Lower leg skin (tissue), 4 donors: ENCODE measurements at regions not wholly inside any gene's neighbourhood (a gene's known extent, or its start where the extent isn't known, plus 50 kb on each side); places are given as distances from the start of the nearest gene placed in this dataset.

ENCODE experiments used
- DNase-seq, 2 donors: peaks; one replicate each; pipeline ENCODE4 v3.0.0-alpha.2; 2019; ENCODE audit warnings: low spot score in 2 of 2
- H3K4me3 ChIP-seq: fragments of 200-600 bp; sonication (generic); 2 replicates; pipeline ENCODE4 v1.5.1; 2017; ENCODE audit warnings: mild to moderate bottlenecking, low read depth; ENCODE audit not compliant: poor library complexity, severe bottlenecking
- POLR2A ChIP-seq, 2 donors: fragments of 450-650 bp; IDR thresholded peaks; one replicate each; pipeline ENCODE4 v1.6.1; 2016 to 2017; ENCODE audit warnings: antibody characterized with exemption in 2 of 2, mild to moderate bottlenecking in 1 of 2, moderate library complexity in 1 of 2
- WGBS, 2 donors: methylation state at CpG; one replicate each; pipeline ENCODE4 v1.1.5; 2018; 5-methylcytosine and 5-hydroxymethylcytosine counted together
- intact Hi-C: fragments of 100-400 bp; cut with DNase I; formaldehyde crosslinking; loops from one replicate; pipeline ENCODE4 v1.15.0; 2023; ENCODE audit warnings: low total_unique reads
- TF ChIP-seq, protein P1 (sequence below), 3 donors: fragments of 450-650 bp; IDR thresholded peaks; one replicate each; pipeline ENCODE4 v1.5.1; 2016; ENCODE audit warnings: antibody characterized with exemption in 3 of 3, mild to moderate bottlenecking in 3 of 3, moderate library complexity in 2 of 3

DNA sequence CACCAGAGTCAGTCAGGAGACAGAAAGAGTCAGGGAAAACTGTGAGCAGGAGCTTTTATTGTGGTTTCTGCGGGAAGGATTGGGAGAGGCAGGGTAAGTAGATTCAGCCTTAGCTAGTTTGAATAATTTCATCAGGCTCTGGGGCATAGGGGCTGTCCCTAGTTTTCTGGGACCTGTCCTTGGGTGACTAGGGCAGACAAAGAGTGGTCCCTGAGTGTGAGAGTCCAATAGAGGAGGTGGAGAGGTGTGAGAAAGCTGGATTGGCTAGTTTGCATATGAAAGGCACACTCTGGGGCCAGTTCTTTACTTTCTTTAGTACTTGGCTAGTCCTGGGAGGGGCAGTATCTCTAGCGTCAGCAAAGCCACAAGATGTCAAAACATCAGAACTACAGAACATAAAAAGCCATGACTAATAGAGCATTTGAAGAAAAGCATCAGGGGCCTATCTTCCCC, 255.6 kb downstream of the HS3ST3A1 start:
- DNase-seq: no peak
- intact Hi-C loops: no loop called here
- TF ChIP-seq, protein P1, sequence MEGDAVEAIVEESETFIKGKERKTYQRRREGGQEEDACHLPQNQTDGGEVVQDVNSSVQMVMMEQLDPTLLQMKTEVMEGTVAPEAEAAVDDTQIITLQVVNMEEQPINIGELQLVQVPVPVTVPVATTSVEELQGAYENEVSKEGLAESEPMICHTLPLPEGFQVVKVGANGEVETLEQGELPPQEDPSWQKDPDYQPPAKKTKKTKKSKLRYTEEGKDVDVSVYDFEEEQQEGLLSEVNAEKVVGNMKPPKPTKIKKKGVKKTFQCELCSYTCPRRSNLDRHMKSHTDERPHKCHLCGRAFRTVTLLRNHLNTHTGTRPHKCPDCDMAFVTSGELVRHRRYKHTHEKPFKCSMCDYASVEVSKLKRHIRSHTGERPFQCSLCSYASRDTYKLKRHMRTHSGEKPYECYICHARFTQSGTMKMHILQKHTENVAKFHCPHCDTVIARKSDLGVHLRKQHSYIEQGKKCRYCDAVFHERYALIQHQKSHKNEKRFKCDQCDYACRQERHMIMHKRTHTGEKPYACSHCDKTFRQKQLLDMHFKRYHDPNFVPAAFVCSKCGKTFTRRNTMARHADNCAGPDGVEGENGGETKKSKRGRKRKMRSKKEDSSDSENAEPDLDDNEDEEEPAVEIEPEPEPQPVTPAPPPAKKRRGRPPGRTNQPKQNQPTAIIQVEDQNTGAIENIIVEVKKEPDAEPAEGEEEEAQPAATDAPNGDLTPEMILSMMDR (IDR thresholded peaks at IDR 0.05): no peak
- no peak for TF ChIP-seq POLR2A (IDR thresholded peaks at IDR 0.05)
- no peak overlapping the region for H3K4me3 ChIP-seq
- 49 to 61% methylated on average over 2 of the region's 2 CpGs for WGBS, 2 donors

DNA sequence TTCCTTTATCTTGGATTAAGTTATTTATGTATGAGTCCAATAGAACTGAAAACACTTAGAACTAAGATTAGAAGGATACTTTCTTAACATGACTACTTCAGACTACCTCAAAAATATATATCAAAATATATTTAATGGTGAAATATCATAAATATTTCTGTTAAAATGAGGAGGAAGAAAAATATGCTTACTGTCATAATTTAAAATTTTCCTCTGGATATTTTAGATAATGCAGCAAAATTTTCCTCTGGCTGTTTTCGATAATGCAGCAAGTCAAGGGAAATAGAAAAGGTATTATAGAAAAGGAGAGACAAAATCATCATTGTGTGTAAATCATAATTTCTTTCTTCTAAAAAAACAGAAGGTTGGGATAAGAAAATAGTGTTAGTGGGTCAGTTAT, 263.3 kb downstream of the HS3ST3A1 start:
- WGBS, 2 donors: 82 to 96% methylated on average over 1 of the region's 1 CpG
- H3K4me3 ChIP-seq: no peak overlapping the region
- no peak for DNase-seq
- intact Hi-C loops: no loop called here
- no peak for TF ChIP-seq POLR2A (IDR thresholded peaks at IDR 0.05)
- TF ChIP-seq, protein P1 (IDR thresholded peaks at IDR 0.05): no peak

GRCh38 chr17:13337864-13338371, 263.8 kb downstream of the HS3ST3A1 start:
- no peak overlapping the region for H3K4me3 ChIP-seq
- WGBS, 2 donors: 5 to 8% methylated on average over 12 of the region's 12 CpGs
- no peak for DNase-seq
- intact Hi-C loops: no loop called here
- TF ChIP-seq, protein P1 (IDR thresholded peaks at IDR 0.05): no peak
- no peak for TF ChIP-seq POLR2A (IDR thresholded peaks at IDR 0.05)

- TF ChIP-seq, protein P1 (IDR thresholded peaks at IDR 0.05): no peak
- TF ChIP-seq POLR2A (IDR thresholded peaks at IDR 0.05): no peak
- no peak overlapping the region for H3K4me3 ChIP-seq
- intact Hi-C loops: no loop called here
- no peak for DNase-seq
- WGBS, 2 donors: 42 to 48% methylated on average over 5 of the region's 5 CpGs
Observed at GRCh38 chr17:13337151-13337550, 264.6 kb downstream of the HS3ST3A1 start.

- intact Hi-C loops: no loop called here
- TF ChIP-seq POLR2A (IDR thresholded peaks at IDR 0.05): no peak
- TF ChIP-seq, protein P1 (IDR thresholded peaks at IDR 0.05): no peak
- H3K4me3 ChIP-seq: no peak overlapping the region
- DNase-seq: no peak
- WGBS, 2 donors: 82 to 91% methylated on average over 1 of the region's 1 CpG
Observed at GRCh38 chr17:13334374-13334773, 267.4 kb downstream of the HS3ST3A1 start.

DNA sequence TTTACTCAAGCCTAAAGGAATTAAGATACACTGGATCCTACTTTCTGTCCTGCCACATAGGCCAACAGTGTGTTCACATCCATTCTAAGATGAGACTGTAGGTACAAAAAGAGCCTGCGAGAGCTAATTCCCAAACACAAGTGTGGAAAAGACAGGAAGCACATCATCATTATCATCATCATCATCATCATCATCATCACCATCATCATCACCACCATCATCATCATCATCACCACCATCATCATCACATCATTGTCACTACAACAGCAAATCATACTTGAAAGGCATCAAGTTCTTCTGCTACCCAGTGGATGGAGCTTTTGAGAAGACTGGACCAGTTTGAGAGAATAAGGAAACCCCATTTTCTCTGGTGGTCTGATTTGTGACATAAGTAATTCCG, 268.1 kb downstream of the HS3ST3A1 start:
- intact Hi-C loops: no loop called here
- WGBS, 2 donors: 91% methylated on average over 2 of the region's 2 CpGs
- H3K4me3 ChIP-seq: no peak overlapping the region
- TF ChIP-seq, protein P1 (IDR thresholded peaks at IDR 0.05): no peak
- TF ChIP-seq POLR2A (IDR thresholded peaks at IDR 0.05): no peak
- no peak for DNase-seq
